Activated gamma-delta T cell (primary cell): ENCODE measurements at regions not wholly inside any gene's neighbourhood (a gene's known extent, or its start where the extent isn't known, plus 50 kb on each side); places are given as distances from the start of the nearest gene placed in this dataset.
"Not testable (repeated sequence)": the region's sequence is repeated elsewhere in the genome, so short reads cannot be mapped to it uniquely, and the experiment has no call there.

ENCODE experiments used
- DNase-seq: peaks from one replicate; lab custom pipeline; 2025; lab: John Stamatoyannopoulos, UW

GRCh38 chr12:69028941-69029729, 96.2 kb upstream of the CPM start:
- no peak for DNase-seq

DNA sequence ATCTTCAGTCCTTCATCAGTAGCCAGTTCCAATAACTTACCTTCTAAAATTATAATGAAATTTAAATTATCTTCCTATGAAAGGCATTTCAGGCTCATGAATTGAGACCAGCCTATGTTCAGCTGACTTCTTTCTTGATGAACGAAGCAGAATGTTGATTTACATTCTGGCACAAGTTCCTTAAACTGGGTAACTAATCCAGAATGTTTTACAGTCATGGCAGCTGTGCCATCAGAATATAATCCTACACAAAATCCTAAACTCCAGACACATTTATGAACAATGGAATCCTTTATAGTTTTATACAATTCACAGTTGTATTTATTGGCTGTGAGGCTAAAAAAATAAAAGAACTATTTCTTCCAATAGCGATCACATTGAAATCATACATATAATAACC, 97.3 kb upstream of the CPM start:
- DNase-seq = no peak

GRCh38 chr12:69036533-69036932, 103.6 kb upstream of the CPM start:
- DNase-seq = no peak

- DNase-seq = no peak
These were observed 104.0 kb upstream of the CPM start for GRCh38 chr12:69036999-69037398.

- no peak for DNase-seq
These were observed 106.9 kb upstream of the CPM start for GRCh38 chr12:69039911-69040310.

- DNase-seq = no peak
These were observed 109.6 kb upstream of the CPM start for GRCh38 chr12:69042557-69042956.

DNA sequence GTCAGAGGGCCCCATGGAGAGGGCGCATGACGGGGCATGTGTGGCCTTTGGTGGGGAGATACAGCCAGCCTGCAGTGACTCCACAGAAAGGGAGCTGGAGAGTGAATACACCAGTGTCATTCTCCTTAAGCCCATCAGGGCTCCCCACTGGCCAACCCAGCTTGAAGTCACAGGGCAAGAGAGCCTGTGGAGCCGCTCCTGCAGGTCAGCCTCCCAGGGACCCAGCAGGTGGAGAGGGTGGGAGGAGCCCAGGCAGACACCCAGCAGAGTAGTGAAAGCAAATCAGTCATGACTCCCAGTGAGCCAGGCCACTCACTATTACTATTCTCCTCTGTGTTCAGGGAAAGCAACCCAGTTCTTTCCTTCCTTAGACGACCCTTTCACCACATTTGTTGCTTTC, 110.0 kb upstream of the CPM start:
- no peak for DNase-seq

DNA sequence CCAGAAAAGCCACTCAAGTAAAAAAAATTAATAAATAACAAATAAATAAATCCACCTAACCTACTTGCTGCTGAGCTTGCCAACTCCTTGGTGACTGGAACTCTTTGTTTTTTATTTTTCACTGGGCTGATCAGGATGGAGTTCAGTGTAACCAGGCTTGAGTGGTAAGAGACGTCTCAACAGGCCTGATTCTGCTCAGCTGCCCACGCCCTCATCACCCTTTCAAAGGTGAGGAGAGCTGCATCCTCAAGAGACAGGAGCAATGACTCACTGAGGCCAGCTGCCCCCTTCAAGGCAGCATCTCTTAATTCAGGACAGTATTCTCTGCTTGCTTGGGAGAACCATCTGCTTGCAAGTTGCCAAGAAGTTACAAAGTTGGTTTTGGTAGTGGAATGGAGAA, 111.9 kb upstream of the CPM start:
- no peak for DNase-seq

- DNase-seq = no peak
These were observed 112.5 kb upstream of the CPM start for GRCh38 chr12:69045430-69045829.

DNA sequence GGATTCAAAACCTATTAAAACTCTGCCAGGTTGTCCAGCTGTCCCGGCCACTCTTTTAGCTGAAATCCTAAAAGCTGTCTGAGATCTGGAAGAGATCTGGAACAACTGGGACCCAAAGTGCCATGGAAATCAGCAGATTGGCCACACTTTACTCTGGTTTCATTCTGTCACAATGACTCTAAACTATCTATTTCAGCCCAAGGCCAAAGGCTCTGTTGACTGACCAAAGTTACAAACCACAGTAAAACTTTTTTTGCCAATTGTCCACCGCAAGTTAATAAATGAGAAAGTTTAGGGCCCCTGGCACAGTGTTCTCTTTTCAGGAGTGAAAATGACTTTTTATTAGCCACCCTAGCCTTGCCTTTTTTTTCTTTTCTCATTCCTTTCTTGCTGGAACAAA, 113.4 kb upstream of the CPM start:
- DNase-seq = no peak

GRCh38 chr12:69046920-69047319, 113.9 kb upstream of the CPM start:
- no peak for DNase-seq

DNA sequence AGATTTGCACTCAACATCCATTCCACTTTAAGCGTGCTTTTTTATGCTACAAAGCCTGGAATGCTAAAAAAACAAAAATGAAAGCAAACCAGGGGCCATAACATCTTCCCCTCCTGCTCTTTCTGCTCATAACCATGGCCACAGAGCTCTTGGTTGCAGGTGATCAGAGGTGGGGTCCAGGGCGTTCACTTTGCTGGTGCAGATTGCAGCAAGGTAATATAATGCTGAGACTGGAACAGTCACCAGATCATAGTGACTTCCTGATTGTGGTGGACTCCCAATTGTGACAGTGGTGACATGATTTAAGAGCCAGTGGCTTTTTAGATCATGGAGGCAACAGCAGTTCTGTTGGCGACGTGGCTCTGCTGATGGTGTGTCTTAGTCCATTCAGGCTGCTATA, 115.0 kb upstream of the CPM start:
- DNase-seq = no peak

DNA sequence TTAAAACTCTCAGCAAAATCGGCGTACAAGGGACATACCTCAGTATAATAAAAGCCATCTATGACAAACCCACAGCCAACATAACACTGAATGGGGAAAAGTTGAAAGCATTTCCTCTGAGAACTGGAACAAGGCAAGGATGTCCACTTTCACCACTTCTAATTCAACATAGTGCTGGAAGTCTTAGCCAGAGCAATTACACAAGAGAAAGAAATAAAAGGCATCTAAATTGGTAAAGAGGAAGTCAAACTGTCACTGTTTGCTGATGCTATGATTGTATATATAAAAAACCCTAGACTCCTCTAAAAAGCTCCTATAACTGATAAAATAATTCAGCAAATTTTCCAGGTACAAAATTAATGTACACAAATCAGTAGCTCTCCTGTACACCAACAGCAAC, 116.9 kb upstream of the CPM start:
- not testable (repeated sequence) for DNase-seq

DNA sequence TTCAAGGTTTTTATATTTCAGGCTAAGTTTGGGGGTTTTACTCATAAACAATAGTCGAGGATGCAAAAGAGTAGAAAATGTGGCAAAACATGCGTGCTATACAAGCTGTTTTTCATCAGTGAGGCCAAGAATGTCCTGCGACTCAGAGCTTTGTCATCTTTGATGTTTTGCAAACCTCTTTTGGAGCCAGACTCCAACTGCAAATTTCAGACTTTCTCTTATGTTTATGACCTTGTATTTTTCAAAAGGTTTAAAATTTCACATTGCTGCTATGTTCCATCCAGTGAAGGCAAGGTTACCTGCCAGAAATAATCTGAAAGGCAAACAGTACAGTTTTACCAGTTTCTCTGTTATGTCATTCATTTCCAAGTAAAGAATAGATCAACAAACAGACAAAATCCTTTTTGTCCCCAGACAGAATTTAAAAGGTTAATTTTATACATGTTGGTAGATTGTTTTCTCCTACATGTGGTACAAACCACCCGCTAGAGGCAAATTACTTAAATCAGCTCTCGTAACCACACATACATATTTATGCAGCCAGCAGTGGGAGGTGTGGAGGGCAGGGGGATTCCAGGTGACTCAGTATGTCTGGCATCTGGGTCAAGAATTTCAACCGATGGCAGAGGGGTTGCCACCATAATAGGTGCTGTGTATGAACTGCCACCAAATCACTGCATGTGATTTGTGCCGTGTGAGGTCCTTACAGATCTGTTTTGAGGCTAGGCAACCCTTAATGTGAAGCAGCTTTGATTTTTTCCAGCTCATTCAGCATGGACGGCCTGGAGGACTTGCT, 119.8 kb upstream of the CPM start:
- no peak for DNase-seq

DNA sequence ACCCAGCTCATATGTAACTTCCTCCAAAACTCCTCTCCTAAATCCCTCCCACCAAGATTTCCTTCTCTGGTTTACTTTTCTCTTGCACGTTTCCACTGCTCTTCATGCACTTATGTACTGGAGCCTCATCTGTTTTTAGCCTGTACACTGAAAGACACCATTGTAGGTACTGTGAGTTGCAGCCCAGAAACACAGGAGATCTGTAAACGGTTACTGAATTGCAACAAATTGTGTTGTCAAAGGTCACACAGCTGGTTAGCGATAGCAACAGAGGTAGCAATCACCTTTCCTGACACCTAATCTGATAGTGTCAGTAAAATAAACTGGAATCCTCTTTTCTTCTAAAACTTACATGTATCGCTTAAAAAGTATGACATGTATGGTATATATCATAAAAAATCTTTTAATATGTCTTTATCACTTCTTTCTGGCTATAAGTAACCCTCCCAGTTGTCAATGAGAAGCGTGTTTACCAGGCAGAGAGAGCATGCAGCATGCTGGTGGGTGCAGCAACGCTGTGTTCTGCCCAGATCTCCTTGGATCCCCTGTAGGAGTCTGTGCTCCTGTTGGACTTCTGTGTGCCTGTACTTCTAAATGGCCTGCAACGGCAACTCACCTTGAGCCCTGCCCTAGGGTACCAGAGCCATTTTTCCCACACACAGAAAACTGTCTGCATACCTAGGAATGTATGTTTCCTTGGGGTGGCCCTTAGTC, 121.5 kb upstream of the CPM start:
- DNase-seq = no peak

DNA sequence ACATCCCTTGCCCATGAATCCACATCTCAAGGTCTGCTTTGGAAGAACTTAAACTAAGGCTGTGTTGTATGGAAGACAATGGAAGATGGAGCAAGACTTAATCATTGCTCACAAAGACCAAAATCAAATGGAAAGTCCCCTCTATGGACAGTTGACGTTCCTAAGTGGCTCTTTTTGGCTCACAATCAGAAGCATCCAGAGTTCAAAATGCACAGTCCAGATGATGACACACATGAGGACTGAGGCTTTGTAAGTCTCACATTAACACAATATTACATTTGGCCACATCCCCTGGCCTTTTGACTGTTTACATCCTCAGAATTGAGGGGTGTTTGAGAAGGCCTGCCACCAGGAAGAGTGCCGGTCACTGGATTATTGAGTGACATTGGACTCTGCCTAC, 122.3 kb upstream of the CPM start:
- no peak for DNase-seq

DNA sequence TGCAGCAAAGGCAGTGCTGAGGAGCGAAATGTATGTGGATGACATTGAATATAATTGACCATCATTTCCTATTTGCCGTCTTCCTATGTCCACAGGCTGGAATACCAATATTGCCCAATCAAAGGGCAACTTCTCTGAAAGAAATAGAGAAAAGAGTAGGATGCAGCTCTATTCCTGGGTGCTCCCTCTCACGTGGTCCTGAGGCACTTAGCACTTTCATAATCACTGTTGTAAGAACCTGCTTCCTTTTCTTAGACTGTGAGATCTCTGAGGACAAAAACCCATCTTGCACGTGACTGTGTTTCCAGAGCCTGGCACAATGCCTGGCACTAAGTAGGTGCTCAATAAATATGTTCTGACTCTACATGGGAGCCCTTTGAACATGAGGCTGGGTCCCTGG, 122.7 kb upstream of the CPM start:
- DNase-seq = no peak

DNA sequence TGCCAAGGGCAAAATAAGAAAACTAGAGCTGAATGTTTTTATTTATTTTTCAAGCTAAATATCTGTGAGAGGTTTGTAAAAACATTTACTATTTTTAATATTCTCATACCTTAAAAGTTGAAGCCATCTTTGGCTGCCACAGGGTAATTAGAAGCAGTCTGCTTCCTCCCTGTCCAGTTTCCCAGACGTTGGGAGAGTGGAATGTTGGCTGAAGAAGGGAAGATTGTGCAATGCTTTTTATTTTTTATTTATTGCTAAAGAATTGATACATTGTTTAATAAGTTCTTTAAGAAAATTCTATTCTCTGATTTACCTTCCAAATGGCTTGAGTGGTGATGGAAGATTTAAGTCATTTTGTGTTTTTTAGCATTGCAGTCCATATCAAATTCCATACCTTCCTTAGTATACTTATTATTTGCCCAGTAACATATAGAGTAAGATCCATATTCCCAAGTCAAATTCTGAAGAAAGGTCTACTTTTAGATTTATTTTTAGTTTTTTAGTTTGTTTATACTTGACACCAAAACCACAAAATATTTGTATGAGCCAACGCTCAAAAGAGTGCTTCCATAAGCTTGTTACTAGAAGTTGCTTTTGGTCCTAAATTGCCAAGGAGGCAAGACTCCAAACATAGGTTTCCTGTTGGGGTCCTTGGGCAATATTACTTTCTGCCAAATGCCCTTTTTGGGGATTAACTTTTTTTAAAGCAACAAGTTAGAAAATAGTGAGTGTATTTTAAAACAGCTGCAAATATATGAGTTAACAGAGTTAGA, 124.0 kb upstream of the CPM start:
- DNase-seq = no peak

DNA sequence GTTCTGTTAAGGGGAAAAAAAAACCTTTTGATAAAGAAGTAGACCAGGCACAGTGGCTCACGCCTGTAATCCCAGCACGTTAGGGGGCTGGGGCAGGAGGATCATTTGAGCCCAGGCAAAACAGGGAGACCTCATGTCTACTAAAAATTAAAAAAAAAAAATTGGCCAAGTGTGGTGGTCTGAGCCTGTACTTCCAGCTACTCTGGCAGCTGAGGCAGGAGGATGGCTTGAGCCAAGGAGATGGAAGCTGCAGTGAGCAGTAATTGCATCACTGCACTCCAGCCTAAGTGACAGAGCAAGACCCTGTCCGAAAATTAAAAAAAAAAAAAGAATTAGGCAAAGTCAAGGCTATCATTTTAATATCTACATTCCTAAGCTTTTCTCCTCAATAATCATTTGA, 124.8 kb upstream of the CPM start:
- DNase-seq = no peak

- DNase-seq = no peak
These were observed 126.8 kb upstream of the CPM start for GRCh38 chr12:69059465-69060457.

- DNase-seq = no peak
These were observed 128.6 kb upstream of the CPM start for GRCh38 chr12:69061574-69061973.
